DOHH2 (cell line): ENCODE measurements at regions not wholly inside any gene's neighbourhood (a gene's known extent, or its start where the extent isn't known, plus 50 kb on each side); places are given as distances from the start of the nearest gene placed in this dataset.

Experiments used
- CTCF ChIP-seq: fragments of 200-600 bp; sonication (generic); IDR thresholded peaks from one replicate; pipeline ENCODE4 v1.5.1; 2014; ENCODE audit warnings: antibody characterized with exemption, mild to moderate bottlenecking, low read depth, low read length; ENCODE audit not compliant: poor library complexity, severe bottlenecking
- EZH2phosphoT487 ChIP-seq: fragments of 200-600 bp; sonication (generic); IDR thresholded peaks from 2 replicates; pipeline ENCODE4 v1.6.1; 2017; ENCODE audit warnings: borderline replicate concordance, mild to moderate bottlenecking, antibody characterized with exemption, low read length, moderate library complexity, mixed read lengths

GRCh38 chr14:36028218-36028617 is 148.3 kb downstream of the PTCSC3 start:
- TF ChIP-seq CTCF, result peak; percentile 20
- TF ChIP-seq EZH2phosphoT487, result no peak
